ENCODE measurements at regions not wholly inside any gene's neighbourhood (a gene's known extent, or its start where the extent isn't known, plus 50 kb on each side); places are given as distances from the start of the nearest gene placed in this dataset.

- no peaks in the 10 kb centered on the region for H4K20me1 ChIP-seq (ENCODE audit: control insufficient read depth, extremely low read depth, insufficient read depth, low read length)
- H3K27ac ChIP-seq (ENCODE audit: control insufficient read depth, insufficient read depth, low read length), result no peak overlapping the region
- H3K36me3 ChIP-seq (ENCODE audit: control insufficient read depth in 2 of 2, extremely low read depth in 1 of 2, insufficient read depth in 2 of 2, low read length in 2 of 2), result no peaks in the 10 kb centered on the region
- H2AFZ ChIP-seq (ENCODE audit: control insufficient read depth, low read length), result no peak overlapping the region
- TF ChIP-seq EZH2 (IDR thresholded peaks at IDR 0.05; ENCODE audit: low read length), result no peak
- TF ChIP-seq CTCF (optimal IDR thresholded peaks at IDR 0.05 in 1 of 3, IDR thresholded peaks at IDR 0.05 in 1 of 3, conservative IDR thresholded peaks at IDR 0.05 in 1 of 3; ENCODE audit: extremely low read depth in 1 of 3, insufficient read depth in 2 of 3, low read length in 3 of 3), result no peak
- H3K9me3 ChIP-seq (ENCODE audit: control insufficient read depth, low read depth, low read length), result no peaks in the 10 kb centered on the region
- no peak overlapping the region for H3K4me2 ChIP-seq (ENCODE audit: control insufficient read depth, extremely low read depth, insufficient read depth, low read depth, low read length)
- FAIRE-seq (no peak), DNase-seq (ENCODE audit: low read depth, low spot score) (no peak)
- no peaks in the 10 kb centered on the region for H3K4me1 ChIP-seq (ENCODE audit: control insufficient read depth, extremely low read depth, insufficient read depth, low read length)
- no peaks in the 10 kb centered on the region for H3K27me3 ChIP-seq (ENCODE audit: control insufficient read depth, extremely low read depth, insufficient read depth, low read length)
- H3K79me2 ChIP-seq (ENCODE audit: control insufficient read depth, insufficient read depth, low read length), result no peaks in the 10 kb centered on the region
- H3K9ac ChIP-seq (ENCODE audit: control insufficient read depth, extremely low read depth, insufficient read depth, low read length), result no peak overlapping the region
- no peaks in the 10 kb centered on the region for H3K9me1 ChIP-seq (ENCODE audit: control insufficient read depth, extremely low read depth, insufficient read depth, low read length)
- dilution Hi-C loops (cut with MboI; ENCODE audit: extremely low pct_ligation_motif_present, low sequenced_read_pairs), result no loop called here
- no peak overlapping the region for H3K4me3 ChIP-seq (ENCODE audit: control insufficient read depth in 2 of 3, extremely low read depth in 1 of 3, insufficient read depth in 2 of 3, low read depth in 1 of 3, low read length in 3 of 3)
These were observed 70.5 kb upstream of the FKBP1C start for GRCh38 chr6:63140692-63141318.

- no peaks in the 10 kb centered on the region for H3K36me3 ChIP-seq (ENCODE audit: control insufficient read depth in 2 of 2, extremely low read depth in 1 of 2, insufficient read depth in 2 of 2, low read length in 2 of 2)
- FAIRE-seq (no peak), DNase-seq (ENCODE audit: low read depth, low spot score) (no peak)
- H4K20me1 ChIP-seq (ENCODE audit: control insufficient read depth, extremely low read depth, insufficient read depth, low read length), result no peaks in the 10 kb centered on the region
- no peaks in the 10 kb centered on the region for H3K9me3 ChIP-seq (ENCODE audit: control insufficient read depth, low read depth, low read length)
- H3K4me3 ChIP-seq (ENCODE audit: control insufficient read depth in 2 of 3, extremely low read depth in 1 of 3, insufficient read depth in 2 of 3, low read depth in 1 of 3, low read length in 3 of 3), result no peak overlapping the region
- no peak overlapping the region for H2AFZ ChIP-seq (ENCODE audit: control insufficient read depth, low read length)
- H3K9me1 ChIP-seq (ENCODE audit: control insufficient read depth, extremely low read depth, insufficient read depth, low read length), result no peaks in the 10 kb centered on the region
- no peaks in the 10 kb centered on the region for H3K4me1 ChIP-seq (ENCODE audit: control insufficient read depth, extremely low read depth, insufficient read depth, low read length)
- no peaks in the 10 kb centered on the region for H3K27me3 ChIP-seq (ENCODE audit: control insufficient read depth, extremely low read depth, insufficient read depth, low read length)
- TF ChIP-seq CTCF (optimal IDR thresholded peaks at IDR 0.05 in 1 of 3, IDR thresholded peaks at IDR 0.05 in 1 of 3, conservative IDR thresholded peaks at IDR 0.05 in 1 of 3; ENCODE audit: extremely low read depth in 1 of 3, insufficient read depth in 2 of 3, low read length in 3 of 3), result no peak
- no peak for TF ChIP-seq EZH2 (IDR thresholded peaks at IDR 0.05; ENCODE audit: low read length)
- H3K79me2 ChIP-seq (ENCODE audit: control insufficient read depth, insufficient read depth, low read length), result no peaks in the 10 kb centered on the region
- H3K9ac ChIP-seq (ENCODE audit: control insufficient read depth, extremely low read depth, insufficient read depth, low read length), result no peak overlapping the region
- no peak overlapping the region for H3K27ac ChIP-seq (ENCODE audit: control insufficient read depth, insufficient read depth, low read length)
- H3K4me2 ChIP-seq (ENCODE audit: control insufficient read depth, extremely low read depth, insufficient read depth, low read depth, low read length), result no peak overlapping the region
- dilution Hi-C loops (cut with MboI; ENCODE audit: extremely low pct_ligation_motif_present, low sequenced_read_pairs), result no loop called here
These were observed 61.5 kb upstream of the FKBP1C start for GRCh38 chr6:63149730-63150129.
